H9 (cell line): ENCODE measurements at regions not wholly inside any gene's neighbourhood (a gene's known extent, or its start where the extent isn't known, plus 50 kb on each side); places are given as distances from the start of the nearest gene placed in this dataset.

ENCODE experiments used
- DNase-seq: peaks from one replicate; pipeline ENCODE4 v3.0.0-alpha.2; 2017
- H2AFZ ChIP-seq: one replicate; pipeline ENCODE4 v1.6.1; 2013; ENCODE audit warnings: mild to moderate bottlenecking, low read length, control low read depth, moderate library complexity
- H2AK5ac ChIP-seq: 2 replicates; pipeline ENCODE4 v1.6.1; 2013; ENCODE audit warnings: low read length, control low read depth, mixed read lengths; ENCODE audit not compliant: insufficient read length
- H2BK120ac ChIP-seq: one replicate; pipeline ENCODE4 v1.6.1; 2013; ENCODE audit warnings: low read depth, mild to moderate bottlenecking, low read length, control low read depth, inconsistent platforms; ENCODE audit not compliant: poor library complexity, severe bottlenecking
- H2BK12ac ChIP-seq: 2 replicates; pipeline ENCODE4 v1.6.1; 2013; ENCODE audit warnings: low read length, control low read depth, mixed read lengths, low read depth; ENCODE audit not compliant: insufficient read length
- H2BK15ac ChIP-seq: 2 replicates; pipeline ENCODE4 v1.6.1; 2013; ENCODE audit warnings: low read depth, low read length, control low read depth
- H2BK20ac ChIP-seq: one replicate; pipeline ENCODE4 v1.6.1; 2013; ENCODE audit warnings: low read depth, mild to moderate bottlenecking, low read length, control low read depth, inconsistent platforms; ENCODE audit not compliant: poor library complexity, severe bottlenecking
- H2BK5ac ChIP-seq: 2 replicates; pipeline ENCODE4 v1.6.1; 2013; ENCODE audit warnings: low read length, control low read depth, mixed read lengths; ENCODE audit not compliant: insufficient read length
- H3K14ac ChIP-seq: 2 replicates; pipeline ENCODE4 v1.6.1; 2013; ENCODE audit warnings: low read length, control low read depth; ENCODE audit not compliant: insufficient read depth
- H3K18ac ChIP-seq: 2 replicates; pipeline ENCODE4 v1.6.1; 2013; ENCODE audit warnings: low read depth, mild to moderate bottlenecking, mixed read lengths, low read length, control low read depth; ENCODE audit not compliant: insufficient read length
- H3K23ac ChIP-seq: 2 replicates; pipeline ENCODE4 v1.6.1; 2013; ENCODE audit warnings: low read length, control low read depth, mixed read lengths, low read depth; ENCODE audit not compliant: insufficient read length
- H3K23me2 ChIP-seq: 2 replicates; pipeline ENCODE4 v1.6.1; 2013; ENCODE audit warnings: low read depth, mild to moderate bottlenecking, mixed read lengths, low read length, control low read depth; ENCODE audit not compliant: insufficient read length, poor library complexity, severe bottlenecking
- H3K27ac ChIP-seq: 2 replicates; pipeline ENCODE4 v1.5.1; 2013; ENCODE audit warnings: low read length, control low read depth, mixed read lengths, low read depth; ENCODE audit not compliant: insufficient read length
- H3K27me3 ChIP-seq: 2 replicates; pipeline ENCODE4 v1.6.1; 2013; ENCODE audit warnings: low read length, control low read depth, inconsistent platforms; ENCODE audit not compliant: insufficient read depth
- H3K4ac ChIP-seq: 2 replicates; pipeline ENCODE4 v1.6.1; 2013; ENCODE audit warnings: low read depth, mild to moderate bottlenecking, control low read depth, inconsistent platforms, low read length, moderate library complexity
- H3K4me1 ChIP-seq: 2 replicates; pipeline ENCODE4 v1.6.1; 2013; ENCODE audit warnings: low read length, control low read depth, inconsistent platforms; ENCODE audit not compliant: insufficient read depth
- H3K4me2 ChIP-seq: 2 replicates; pipeline ENCODE4 v1.6.1; 2013; ENCODE audit warnings: low read length, control low read depth, mixed read lengths; ENCODE audit not compliant: insufficient read length, insufficient read depth
- H3K56ac ChIP-seq: 2 replicates; pipeline ENCODE4 v1.6.1; 2013; ENCODE audit warnings: low read depth, mild to moderate bottlenecking, mixed read lengths, low read length, control low read depth; ENCODE audit not compliant: insufficient read length
- H3K79me1 ChIP-seq: 2 replicates; pipeline ENCODE4 v1.6.1; 2013; ENCODE audit warnings: low read depth, mild to moderate bottlenecking, moderate library complexity, low read length, control low read depth, inconsistent platforms; ENCODE audit not compliant: insufficient read depth, poor library complexity, severe bottlenecking
- H3K79me2 ChIP-seq: 2 replicates; pipeline ENCODE4 v1.6.1; 2013; ENCODE audit warnings: low read length, control low read depth, inconsistent platforms; ENCODE audit not compliant: insufficient read depth
- H3K9ac ChIP-seq: 2 replicates; pipeline ENCODE4 v1.6.1; 2013; ENCODE audit warnings: low read length, control low read depth, mixed read lengths; ENCODE audit not compliant: insufficient read length; ENCODE audit errors: extremely low read depth
- H3K9me3 ChIP-seq: one replicate; pipeline ENCODE4 v1.6.1; 2013; ENCODE audit warnings: low read depth, low read length, inconsistent platforms; ENCODE audit not compliant: control insufficient read depth
- H3T11ph ChIP-seq: one replicate; pipeline ENCODE4 v1.6.1; 2013; ENCODE audit warnings: mild to moderate bottlenecking, low read length, control low read depth, inconsistent platforms
- H4K20me1 ChIP-seq: one replicate; pipeline ENCODE4 v1.6.1; 2013; ENCODE audit not compliant: control insufficient read depth, insufficient read length, insufficient read depth
- H4K5ac ChIP-seq: 2 replicates; pipeline ENCODE4 v1.6.1; 2013; ENCODE audit warnings: low read depth, mild to moderate bottlenecking, mixed read lengths, low read length, control low read depth; ENCODE audit not compliant: insufficient read length
- H4K8ac ChIP-seq: replicated peaks from 2 replicates; pipeline ENCODE4 v1.6.1; 2013; ENCODE audit warnings: low read length, control low read depth, mixed read lengths, low read depth; ENCODE audit not compliant: insufficient read length
- H4K91ac ChIP-seq: 2 replicates; pipeline ENCODE4 v1.6.1; 2013; ENCODE audit warnings: low read depth, mild to moderate bottlenecking, moderate library complexity, mixed read lengths, low read length, control low read depth; ENCODE audit not compliant: insufficient read length
- H3K27ac Mint-ChIP-seq, 3 experiments: 2 replicates in 2 of 3; 3 replicates in 1 of 3; pipeline ENCODE4 v1.8.0; 2020 to 2021; ENCODE audit warnings: mixed read lengths in 3 of 3, mild to moderate bottlenecking in 1 of 3, moderate library complexity in 1 of 3
- H3K27me3 Mint-ChIP-seq: 2 replicates; pipeline ENCODE4 v1.8.0; 2021; ENCODE audit warnings: low read depth, mild to moderate bottlenecking, moderate library complexity, mixed read lengths
- H3K36me3 Mint-ChIP-seq, 3 experiments: 2 replicates in 2 of 3; 3 replicates in 1 of 3; pipeline ENCODE4 v1.8.0; 2020 to 2021; ENCODE audit warnings: low read depth in 3 of 3, mixed read lengths in 3 of 3; ENCODE audit not compliant: insufficient read depth in 1 of 3
- H3K4me1 Mint-ChIP-seq, 2 experiments: 2 replicates each; pipeline ENCODE4 v1.8.0; 2020; ENCODE audit warnings: mixed read lengths in 2 of 2
- H3K4me3 Mint-ChIP-seq, 2 experiments: 2 replicates in 1 of 2; 3 replicates in 1 of 2; pipeline ENCODE4 v1.8.0; 2020 to 2021; ENCODE audit warnings: mild to moderate bottlenecking in 2 of 2, mixed read lengths in 2 of 2, moderate library complexity in 1 of 2
- H3K9me3 Mint-ChIP-seq, 2 experiments: 2 replicates in 1 of 2; 3 replicates in 1 of 2; pipeline ENCODE4 v1.8.0; 2020; ENCODE audit warnings: mild to moderate bottlenecking in 2 of 2, mixed read lengths in 2 of 2, moderate library complexity in 1 of 2
- TF ChIP-seq, protein P1 (sequence below): fragments of 200-600 bp; sonication (generic); conservative IDR thresholded peaks from 3 replicates; pipeline ENCODE4 v1.8.0; 2021; ENCODE audit warnings: antibody characterized with exemption, mild to moderate bottlenecking

DNA sequence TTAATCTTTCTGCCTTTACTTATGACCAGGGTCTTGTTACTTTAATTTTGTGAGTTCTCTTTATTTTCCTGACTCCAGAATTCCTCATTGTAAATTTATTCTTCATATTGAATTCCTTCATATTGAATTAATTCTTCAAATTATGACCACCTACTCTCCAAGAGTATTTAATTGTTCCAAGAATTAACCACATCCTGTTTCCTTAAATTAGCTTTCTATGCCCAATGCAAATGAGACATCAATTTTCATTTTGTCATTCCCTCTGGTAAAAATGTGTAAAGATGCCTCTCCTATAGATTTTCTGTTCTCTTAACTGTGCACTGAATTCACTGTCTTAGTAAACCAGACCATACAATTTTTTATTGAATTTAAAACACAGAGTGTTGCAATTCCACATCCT is 211.2 kb upstream of the GRIA4 start:
- H3K4me1 ChIP-seq = no peaks in the 10 kb centered on the region
- H2BK15ac ChIP-seq = no peak overlapping the region
- no peaks in the 10 kb centered on the region for H3K27me3 ChIP-seq
- no peak overlapping the region for H4K91ac ChIP-seq
- H3K23ac ChIP-seq = no peak overlapping the region
- H2BK12ac ChIP-seq = no peak overlapping the region
- Mint-ChIP-seq H3K36me3 (no peaks in the 10 kb centered on the region), H3K27ac (no peak overlapping the region), H3K27me3 (no peaks in the 10 kb centered on the region), H3K9me3 (no peaks in the 10 kb centered on the region), H3K4me1 (no peaks in the 10 kb centered on the region), H3K4me3 (no peak overlapping the region)
- H3K14ac ChIP-seq = no peak overlapping the region
- H3T11ph ChIP-seq = no peak overlapping the region
- no peak overlapping the region for H4K5ac ChIP-seq
- no peak overlapping the region for H3K56ac ChIP-seq
- H3K9me3 ChIP-seq = no peaks in the 10 kb centered on the region
- no peak overlapping the region for H2AK5ac ChIP-seq
- TF ChIP-seq, protein P1, sequence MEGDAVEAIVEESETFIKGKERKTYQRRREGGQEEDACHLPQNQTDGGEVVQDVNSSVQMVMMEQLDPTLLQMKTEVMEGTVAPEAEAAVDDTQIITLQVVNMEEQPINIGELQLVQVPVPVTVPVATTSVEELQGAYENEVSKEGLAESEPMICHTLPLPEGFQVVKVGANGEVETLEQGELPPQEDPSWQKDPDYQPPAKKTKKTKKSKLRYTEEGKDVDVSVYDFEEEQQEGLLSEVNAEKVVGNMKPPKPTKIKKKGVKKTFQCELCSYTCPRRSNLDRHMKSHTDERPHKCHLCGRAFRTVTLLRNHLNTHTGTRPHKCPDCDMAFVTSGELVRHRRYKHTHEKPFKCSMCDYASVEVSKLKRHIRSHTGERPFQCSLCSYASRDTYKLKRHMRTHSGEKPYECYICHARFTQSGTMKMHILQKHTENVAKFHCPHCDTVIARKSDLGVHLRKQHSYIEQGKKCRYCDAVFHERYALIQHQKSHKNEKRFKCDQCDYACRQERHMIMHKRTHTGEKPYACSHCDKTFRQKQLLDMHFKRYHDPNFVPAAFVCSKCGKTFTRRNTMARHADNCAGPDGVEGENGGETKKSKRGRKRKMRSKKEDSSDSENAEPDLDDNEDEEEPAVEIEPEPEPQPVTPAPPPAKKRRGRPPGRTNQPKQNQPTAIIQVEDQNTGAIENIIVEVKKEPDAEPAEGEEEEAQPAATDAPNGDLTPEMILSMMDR = no peak
- H2BK5ac ChIP-seq = no peak overlapping the region
- no peak overlapping the region for H3K27ac ChIP-seq
- no peak overlapping the region for H3K4ac ChIP-seq
- H3K79me2 ChIP-seq = no peaks in the 10 kb centered on the region
- no peak overlapping the region for H3K18ac ChIP-seq
- H2AFZ ChIP-seq = no peak overlapping the region
- H3K4me2 ChIP-seq = no peak overlapping the region
- H4K8ac ChIP-seq = no peak overlapping the region
- H2BK120ac ChIP-seq = no peak overlapping the region
- no peak overlapping the region for H3K9ac ChIP-seq
- no peaks in the 10 kb centered on the region for H3K23me2 ChIP-seq
- no peaks in the 10 kb centered on the region for H3K79me1 ChIP-seq
- no peaks in the 10 kb centered on the region for H4K20me1 ChIP-seq
- no peak for DNase-seq
- no peak overlapping the region for H2BK20ac ChIP-seq
